Esophagus squamous epithelium (tissue), 5 donors: ENCODE measurements at regions not wholly inside any gene's neighbourhood (a gene's known extent, or its start where the extent isn't known, plus 50 kb on each side); places are given as distances from the start of the nearest gene placed in this dataset.

ENCODE experiments used
- DNase-seq: peaks from one replicate; lab custom pipeline; 2025; lab: John Stamatoyannopoulos, UW
- H3K27ac ChIP-seq, 4 donors: fragments of 200-600 bp; sonication (generic); one replicate each; pipeline ENCODE4 v1.5.1; 2016 to 2019; ENCODE audit warnings: mild to moderate bottlenecking in 1 of 4
- H3K27me3 ChIP-seq, 4 donors: fragments of 200-600 bp; sonication (generic); 1 replicate in 3 of 4; 2 replicates in 1 of 4; pipeline versions ENCODE4 v1.5.1 to v1.6.0; 2017 to 2021; ENCODE audit warnings: antibody characterized with exemption in 1 of 4
- H3K36me3 ChIP-seq, 3 donors: fragments of 200-600 bp; sonication (generic); one replicate each; pipeline ENCODE4 v1.5.1; 2016 to 2019
- H3K4me1 ChIP-seq, 3 donors: fragments of 200-600 bp; sonication (generic); one replicate each; pipeline ENCODE4 v1.5.1; 2017 to 2019
- H3K4me3 ChIP-seq, 4 donors: fragments of 200-600 bp; sonication (generic); 1 replicate in 3 of 4; 2 replicates in 1 of 4; pipeline ENCODE4 v1.5.1; 2016 to 2019; ENCODE audit warnings: mild to moderate bottlenecking in 2 of 4, moderate library complexity in 1 of 4
- H3K9me3 ChIP-seq, 3 donors: fragments of 200-600 bp; sonication (generic); one replicate each; pipeline ENCODE4 v1.5.1; 2016 to 2019
- CTCF ChIP-seq, 6 experiments: fragments of 450-650 bp in 4 of 6; fragments of 200-600 bp in 2 of 6; sonication (generic) in 2 of 6; IDR thresholded peaks; one replicate each; pipeline ENCODE4 v1.5.1; 2016 to 2019; ENCODE audit warnings: antibody characterized with exemption in 6 of 6, mild to moderate bottlenecking in 4 of 6, moderate library complexity in 4 of 6
- POLR2A ChIP-seq, 4 donors: fragments of 450-650 bp; IDR thresholded peaks; one replicate each; pipeline ENCODE4 v1.6.1; 2017; ENCODE audit warnings: antibody characterized with exemption in 4 of 4, mild to moderate bottlenecking in 4 of 4, moderate library complexity in 3 of 4
- WGBS, 2 donors: methylation state at CpG; one replicate each; pipeline ENCODE4 v1.1.5; 2018; 5-methylcytosine and 5-hydroxymethylcytosine counted together
- intact Hi-C: fragments of 100-400 bp; cut with DNase I; formaldehyde crosslinking; loops from one replicate; pipeline ENCODE4 v1.15.0; 2022
- donor health status: DM: yes; HTN: yes; CAD: no.

GRCh38 chr6:135739288-135739687, 112.2 kb upstream of the PDE7B start:
- no peak for DNase-seq
- Histone ChIP-seq H3K4me1 (no peaks in the 10 kb centered on the region), H3K27me3 (no peaks in the 10 kb centered on the region), H3K36me3 (no peaks in the 10 kb centered on the region), H3K27ac (no peak overlapping the region), H3K4me3 (no peak overlapping the region), H3K9me3 (no peaks in the 10 kb centered on the region)
- whole genome bisulfite sequencing, 2 donors, result 66 to 81% methylated on average over 7 of the region's 7 CpGs
- TF ChIP-seq POLR2A (IDR thresholded peaks at IDR 0.05) (no peak), CTCF (IDR thresholded peaks at IDR 0.05) (no peak)
- intact Hi-C loops, result no loop called here

GRCh38 chr6:135740580-135740979, 110.9 kb upstream of the PDE7B start:
- TF ChIP-seq POLR2A (IDR thresholded peaks at IDR 0.05), result no peak
- no peak for TF ChIP-seq CTCF (IDR thresholded peaks at IDR 0.05)
- Histone ChIP-seq H3K27me3 (no peaks in the 10 kb centered on the region), H3K4me3 (no peak overlapping the region), H3K4me1 (no peaks in the 10 kb centered on the region), H3K27ac (no peak overlapping the region), H3K36me3 (no peaks in the 10 kb centered on the region), H3K9me3 (no peaks in the 10 kb centered on the region)
- 42 to 58% methylated on average over 1 of the region's 1 CpG for WGBS, 2 donors
- DNase-seq, result no peak
- intact Hi-C loops, result no loop called here

- Histone ChIP-seq H3K27me3 (no peaks in the 10 kb centered on the region), H3K4me1 (no peaks in the 10 kb centered on the region), H3K36me3 (no peaks in the 10 kb centered on the region), H3K27ac (no peak overlapping the region), H3K4me3 (no peak overlapping the region), H3K9me3 (no peaks in the 10 kb centered on the region)
- WGBS, 2 donors, result 88% methylated on average over 5 of the region's 5 CpGs
- intact Hi-C loops, result no loop called here
- TF ChIP-seq POLR2A (IDR thresholded peaks at IDR 0.05), result no peak
- no peak for DNase-seq
Observed at GRCh38 chr6:135743476-135743875, 108.0 kb upstream of the PDE7B start.

- 80 to 86% methylated on average over 3 of the region's 3 CpGs for WGBS, 2 donors
Observed at GRCh38 chr6:135748189-135748588, 103.3 kb upstream of the PDE7B start.

GRCh38 chr6:135750081-135750480, 101.4 kb upstream of the PDE7B start:
- WGBS, 2 donors, result 94% methylated on average over 1 of the region's 1 CpG
- intact Hi-C loops, result no loop called here
- H3K27ac ChIP-seq, result no peak overlapping the region
- no peaks in the 10 kb centered on the region for H3K36me3 ChIP-seq
- TF ChIP-seq POLR2A (IDR thresholded peaks at IDR 0.05) (no peak), CTCF (IDR thresholded peaks at IDR 0.05) (no peak)
- H3K9me3 ChIP-seq, result no peaks in the 10 kb centered on the region
- no peaks in the 10 kb centered on the region for H3K4me1 ChIP-seq
- DNase-seq, result no peak
- H3K27me3 ChIP-seq, result no peaks in the 10 kb centered on the region
- no peak overlapping the region for H3K4me3 ChIP-seq

More at GRCh38 chr6:135748189-135748588, 103.3 kb upstream of the PDE7B start:
- no peak for DNase-seq
- no peaks in the 10 kb centered on the region for H3K27me3 ChIP-seq
- intact Hi-C loops, result no loop called here
- H3K27ac ChIP-seq, result no peak overlapping the region
- no peaks in the 10 kb centered on the region for H3K9me3 ChIP-seq
- H3K36me3 ChIP-seq, result no peaks in the 10 kb centered on the region
- TF ChIP-seq CTCF (IDR thresholded peaks at IDR 0.05), result no peak
- no peaks in the 10 kb centered on the region for H3K4me1 ChIP-seq
- H3K4me3 ChIP-seq, result no peak overlapping the region

- Histone ChIP-seq H3K4me3 (no peak overlapping the region), H3K27me3 (no peaks in the 10 kb centered on the region), H3K9me3 (no peaks in the 10 kb centered on the region), H3K36me3 (no peaks in the 10 kb centered on the region), H3K4me1 (no peaks in the 10 kb centered on the region), H3K27ac (no peak overlapping the region)
- WGBS, 2 donors, result 46 to 47% methylated on average over 3 of the region's 3 CpGs
- no peak for DNase-seq
- intact Hi-C loops, result no loop called here
- TF ChIP-seq CTCF (IDR thresholded peaks at IDR 0.05) (no peak), POLR2A (IDR thresholded peaks at IDR 0.05) (no peak)
Observed at GRCh38 chr6:135753196-135753595, 98.3 kb upstream of the PDE7B start.
